ENCODE measurements at regions not wholly inside any gene's neighbourhood (a gene's known extent, or its start where the extent isn't known, plus 50 kb on each side); places are given as distances from the start of the nearest gene placed in this dataset.
A peak's percentile ranks its signal among the peaks of the same experiment; 100 is the strongest.

DNA sequence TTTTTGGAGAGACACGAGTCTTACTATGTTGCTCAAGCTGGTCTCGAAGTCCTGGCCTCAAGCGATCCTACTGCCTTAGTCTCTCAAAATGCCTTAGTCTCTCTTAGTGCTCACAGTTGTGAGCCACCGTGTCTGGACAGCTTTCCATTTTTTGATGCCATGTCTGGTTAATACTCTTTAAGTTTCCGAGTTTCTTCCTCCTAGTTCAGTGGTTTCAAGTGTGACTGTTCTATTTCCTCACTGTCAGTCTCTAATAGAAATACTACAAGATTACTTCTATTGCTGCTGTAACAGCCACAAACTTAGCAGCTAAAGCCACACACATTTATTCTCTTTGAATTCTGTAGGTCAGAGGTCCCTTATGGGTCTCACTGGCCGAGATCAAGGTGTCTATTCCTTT is 125.1 kb upstream of the MGAT5 start:
- Mint-ChIP-seq H3K36me3 (ENCODE audit: low read depth) (peaks cover 37% of the 10 kb centered on the region), H3K9me3 (no peaks in the 10 kb centered on the region), H3K27me3 (ENCODE audit: insufficient read depth) (no peaks in the 10 kb centered on the region; the same call in 1 of the 2 replicates), H3K4me3 (no peak overlapping the region), H3K4me1 (ENCODE audit: low read depth) (peaks cover 60% of the 10 kb centered on the region), H3K27ac (no peak overlapping the region)
- TF ChIP-seq, protein P1, sequence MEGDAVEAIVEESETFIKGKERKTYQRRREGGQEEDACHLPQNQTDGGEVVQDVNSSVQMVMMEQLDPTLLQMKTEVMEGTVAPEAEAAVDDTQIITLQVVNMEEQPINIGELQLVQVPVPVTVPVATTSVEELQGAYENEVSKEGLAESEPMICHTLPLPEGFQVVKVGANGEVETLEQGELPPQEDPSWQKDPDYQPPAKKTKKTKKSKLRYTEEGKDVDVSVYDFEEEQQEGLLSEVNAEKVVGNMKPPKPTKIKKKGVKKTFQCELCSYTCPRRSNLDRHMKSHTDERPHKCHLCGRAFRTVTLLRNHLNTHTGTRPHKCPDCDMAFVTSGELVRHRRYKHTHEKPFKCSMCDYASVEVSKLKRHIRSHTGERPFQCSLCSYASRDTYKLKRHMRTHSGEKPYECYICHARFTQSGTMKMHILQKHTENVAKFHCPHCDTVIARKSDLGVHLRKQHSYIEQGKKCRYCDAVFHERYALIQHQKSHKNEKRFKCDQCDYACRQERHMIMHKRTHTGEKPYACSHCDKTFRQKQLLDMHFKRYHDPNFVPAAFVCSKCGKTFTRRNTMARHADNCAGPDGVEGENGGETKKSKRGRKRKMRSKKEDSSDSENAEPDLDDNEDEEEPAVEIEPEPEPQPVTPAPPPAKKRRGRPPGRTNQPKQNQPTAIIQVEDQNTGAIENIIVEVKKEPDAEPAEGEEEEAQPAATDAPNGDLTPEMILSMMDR (IDR thresholded peaks at IDR 0.05): no peak
- no peak for DNase-seq

DNA sequence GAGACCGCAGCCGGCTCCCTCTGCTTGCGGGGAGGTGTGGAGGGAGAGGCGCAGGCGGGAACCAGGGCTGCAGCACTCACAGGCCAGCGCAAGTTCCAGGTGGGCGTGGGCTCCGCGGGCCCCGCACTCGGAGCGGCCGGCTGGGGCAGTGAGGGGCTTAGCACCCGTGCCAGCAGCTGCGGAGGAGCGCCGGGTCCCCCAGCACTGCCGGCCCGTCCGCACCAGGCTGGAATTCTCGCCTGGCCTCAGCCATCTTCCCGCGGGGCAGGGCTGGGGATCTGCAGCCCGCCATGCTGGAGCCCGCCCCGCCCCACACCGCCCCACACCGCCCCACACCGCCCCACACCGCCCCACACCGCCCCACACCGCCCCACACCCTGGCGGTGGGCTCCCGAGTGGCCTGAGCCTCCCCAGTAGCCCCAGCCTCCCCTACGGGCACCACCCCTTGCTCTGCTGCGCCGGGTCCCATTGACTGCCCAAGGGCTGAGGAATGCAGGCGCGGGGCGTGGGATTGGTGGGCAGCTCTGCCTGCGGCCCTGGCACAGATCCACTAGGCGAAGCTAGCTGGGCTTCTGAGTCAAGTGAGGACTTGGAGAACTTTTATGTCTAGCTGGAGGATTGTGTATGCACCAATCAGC is 123.9 kb upstream of the MGAT5 start:
- H3K27ac Mint-ChIP-seq: no peak overlapping the region
- TF ChIP-seq, protein P1 (IDR thresholded peaks at IDR 0.05): no peak
- H3K27me3 Mint-ChIP-seq (ENCODE audit: insufficient read depth): no peaks in the 10 kb centered on the region; the same call in 1 of the 2 replicates
- H3K9me3 Mint-ChIP-seq: no peaks in the 10 kb centered on the region
- H3K4me1 Mint-ChIP-seq (ENCODE audit: low read depth): peaks cover 50% of the 10 kb centered on the region
- H3K4me3 Mint-ChIP-seq: no peak overlapping the region
- no peak for DNase-seq
- H3K36me3 Mint-ChIP-seq (ENCODE audit: low read depth): peaks cover 37% of the 10 kb centered on the region

DNA sequence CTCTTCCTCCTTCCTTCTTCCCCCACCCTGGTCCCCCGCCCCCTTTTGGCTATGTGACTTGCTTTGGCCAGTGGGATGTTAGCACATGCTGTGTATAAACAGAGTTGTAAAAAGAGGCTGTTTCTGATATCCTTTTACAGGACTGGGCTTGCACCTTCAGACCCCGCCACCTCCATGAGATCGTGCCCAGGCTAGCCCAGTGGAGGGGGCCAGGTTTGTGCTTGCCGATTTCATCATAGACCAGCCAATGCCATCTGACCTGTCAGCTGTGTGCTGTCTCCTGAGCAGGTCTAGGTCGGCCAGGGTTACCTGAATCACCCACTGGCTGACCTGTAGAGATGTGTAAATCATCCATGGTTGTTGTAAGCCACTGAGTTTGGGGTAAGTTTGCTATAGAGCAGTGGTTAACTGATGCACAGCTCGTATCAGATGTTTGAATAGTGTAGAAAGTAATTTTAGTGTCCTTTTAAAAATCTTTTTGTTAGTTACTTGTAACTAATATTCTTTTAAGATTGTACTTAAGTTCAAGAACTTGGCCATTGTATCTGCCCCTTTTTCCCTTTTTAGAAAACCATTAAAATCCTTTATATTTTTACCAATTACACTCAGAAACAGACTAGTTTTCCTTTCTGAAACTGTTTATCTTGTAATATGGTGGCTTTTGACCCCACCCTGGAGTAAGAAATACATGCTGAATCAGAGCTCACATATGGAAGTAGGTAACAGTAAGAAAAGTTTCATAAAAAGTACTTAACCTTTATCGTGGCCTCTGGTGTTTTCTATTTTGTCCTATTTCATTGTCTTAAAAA is 122.0 kb upstream of the MGAT5 start:
- TF ChIP-seq, protein P1 (IDR thresholded peaks at IDR 0.05): no peak
- Mint-ChIP-seq H3K27ac (0 out of 2 replicates have a peak overlapping the region, but pooled peaks have one; percentile 18), H3K4me1 (ENCODE audit: low read depth) (peaks cover 43% of the 10 kb centered on the region), H3K36me3 (ENCODE audit: low read depth) (peaks cover 33% of the 10 kb centered on the region), H3K27me3 (ENCODE audit: insufficient read depth) (no peaks in the 10 kb centered on the region; the same call in 1 of the 2 replicates), H3K9me3 (no peaks in the 10 kb centered on the region), H3K4me3 (no peak overlapping the region)
- DNase-seq: no peak

DNA sequence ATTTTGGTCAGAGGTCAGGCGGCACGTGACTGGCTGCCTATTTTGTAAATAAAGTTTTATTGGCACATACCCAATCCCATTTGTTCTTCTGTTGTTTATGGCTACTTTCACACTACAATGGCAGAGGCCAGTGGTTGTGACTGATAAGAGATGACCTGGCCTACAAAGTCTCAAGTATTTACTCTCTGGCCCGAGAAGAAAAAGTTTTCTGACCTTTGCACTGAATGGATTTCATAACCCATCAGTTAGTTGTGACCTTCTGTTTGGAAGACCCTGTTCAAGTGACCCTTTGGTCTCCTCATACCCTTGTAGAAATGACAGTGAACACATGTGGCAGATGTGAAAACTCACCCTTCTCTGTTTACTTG is 121.4 kb upstream of the MGAT5 start:
- DNase-seq: no peak
- Mint-ChIP-seq H3K4me3 (no peak overlapping the region), H3K4me1 (ENCODE audit: low read depth) (peaks cover 43% of the 10 kb centered on the region), H3K9me3 (no peaks in the 10 kb centered on the region), H3K27me3 (ENCODE audit: insufficient read depth) (no peaks in the 10 kb centered on the region; the same call in 1 of the 2 replicates), H3K36me3 (ENCODE audit: low read depth) (peaks cover 33% of the 10 kb centered on the region), H3K27ac (0 out of 2 replicates have a peak overlapping the region, but pooled peaks have one; percentile 18)
- TF ChIP-seq, protein P1 (IDR thresholded peaks at IDR 0.05): no peak

DNA sequence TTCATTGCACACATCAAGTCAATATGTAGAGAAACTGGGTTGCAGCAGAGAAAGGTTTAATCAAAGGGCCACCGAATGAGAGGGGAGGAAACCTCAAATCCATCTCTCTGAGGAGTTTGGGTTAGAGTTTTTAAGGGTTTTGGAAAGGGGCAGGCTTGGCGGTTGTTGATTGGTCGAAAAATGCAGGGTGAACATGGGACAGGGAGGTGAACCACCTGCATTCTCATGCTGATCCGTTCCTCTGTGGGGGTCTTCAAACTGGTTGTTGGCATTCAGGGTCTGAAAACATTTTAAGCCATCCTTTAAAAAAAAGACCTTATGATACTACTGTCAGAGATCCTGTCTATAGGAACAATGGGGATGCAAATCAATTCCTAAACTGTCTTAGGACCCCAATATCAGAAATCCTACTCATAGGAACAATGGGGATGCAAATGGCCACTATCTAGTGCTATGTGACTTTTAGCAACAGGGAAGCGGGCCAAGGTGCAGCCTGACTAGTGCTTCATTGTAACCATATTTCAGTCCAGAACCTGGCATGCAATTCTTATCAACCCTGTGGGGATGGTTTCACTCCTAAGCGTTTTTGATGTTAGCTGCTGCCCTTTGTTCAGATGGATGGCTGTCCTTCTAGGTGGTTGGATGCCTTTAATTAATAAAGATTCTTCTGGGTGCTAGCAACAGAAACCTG is 120.1 kb upstream of the MGAT5 start:
- H3K4me3 Mint-ChIP-seq: no peak overlapping the region

More for the DNA sequence above, 120.1 kb upstream of the MGAT5 start:
- Mint-ChIP-seq H3K27ac (no peak overlapping the region), H3K36me3 (ENCODE audit: low read depth) (peaks cover 28% of the 10 kb centered on the region), H3K4me1 (ENCODE audit: low read depth) (peaks cover 46% of the 10 kb centered on the region), H3K9me3 (no peaks in the 10 kb centered on the region), H3K27me3 (ENCODE audit: insufficient read depth) (no peaks in the 10 kb centered on the region; the same call in 1 of the 2 replicates)
- DNase-seq: no peak
- TF ChIP-seq, protein P1 (IDR thresholded peaks at IDR 0.05): no peak
